Loucy (cell line): ENCODE measurements at regions not wholly inside any gene's neighbourhood (a gene's known extent, or its start where the extent isn't known, plus 50 kb on each side); places are given as distances from the start of the nearest gene placed in this dataset.

ENCODE experiments used
- H2AFZ ChIP-seq: fragments of 200-600 bp; sonication (generic); 2 replicates; pipeline ENCODE4 v1.6.0; 2016; ENCODE audit warnings: antibody characterized with exemption, mild to moderate bottlenecking, low read length, moderate library complexity
- H3F3A ChIP-seq: fragments of 200-600 bp; 2 replicates; pipeline ENCODE4 v1.6.0; 2016; ENCODE audit warnings: antibody characterized with exemption, low read depth, mild to moderate bottlenecking
- H3K27me3 ChIP-seq: fragments of 200-600 bp; sonication (generic); 2 replicates; pipeline ENCODE4 v1.6.1; 2014; ENCODE audit warnings: low read length, mild to moderate bottlenecking; ENCODE audit not compliant: insufficient read depth, poor library complexity, severe bottlenecking
- H3K36me3 ChIP-seq: fragments of 200-600 bp; sonication (generic); 2 replicates; pipeline ENCODE4 v1.6.1; 2016; ENCODE audit warnings: low read length; ENCODE audit not compliant: insufficient read depth
- H3K4me1 ChIP-seq: fragments of 200-600 bp; sonication (generic); 2 replicates; pipeline ENCODE4 v1.5.1; 2014; ENCODE audit warnings: low read length, mild to moderate bottlenecking; ENCODE audit not compliant: insufficient read depth, poor library complexity, severe bottlenecking
- H3K4me2 ChIP-seq: fragments of 200-600 bp; sonication (generic); 2 replicates; pipeline ENCODE4 v1.6.0; 2014; ENCODE audit warnings: antibody characterized with exemption, low read length, low read depth, mild to moderate bottlenecking; ENCODE audit not compliant: poor library complexity, severe bottlenecking
- H3K4me3 ChIP-seq: fragments of 200-600 bp; sonication (generic); 2 replicates; pipeline ENCODE4 v1.5.1; 2014; ENCODE audit warnings: low read length, mild to moderate bottlenecking, mixed read lengths; ENCODE audit not compliant: poor library complexity, severe bottlenecking
- H3K79me2 ChIP-seq: fragments of 200-600 bp; sonication (generic); 2 replicates; pipeline ENCODE4 v1.6.1; 2014; ENCODE audit warnings: low read length; ENCODE audit not compliant: insufficient read depth
- H3K9ac ChIP-seq: fragments of 200-600 bp; sonication (generic); 2 replicates; pipeline ENCODE4 v1.6.0; 2014; ENCODE audit warnings: mild to moderate bottlenecking, low read depth, low read length, moderate library complexity; ENCODE audit not compliant: poor library complexity, severe bottlenecking
- H3K9me2 ChIP-seq: fragments of 200-600 bp; sonication (generic); replicated peaks from 2 replicates; pipeline ENCODE4 v1.6.1; 2016; ENCODE audit warnings: low read depth, low read length, mixed read lengths
- H3K9me3 ChIP-seq: fragments of 200-600 bp; sonication (generic); 2 replicates; pipeline ENCODE4 v1.6.1; 2014; ENCODE audit warnings: mild to moderate bottlenecking, antibody characterized with exemption, low read length, low read depth; ENCODE audit not compliant: insufficient read depth
- H4K20me1 ChIP-seq: fragments of 200-600 bp; sonication (generic); 2 replicates; pipeline ENCODE4 v1.6.0; 2014; ENCODE audit warnings: antibody characterized with exemption, low read length, mild to moderate bottlenecking; ENCODE audit not compliant: insufficient read depth, poor library complexity, severe bottlenecking
- EZH2phosphoT487 ChIP-seq: fragments of 200-600 bp; IDR thresholded peaks from 2 replicates; pipeline ENCODE4 v1.6.1; 2018; ENCODE audit warnings: antibody characterized with exemption, mild to moderate bottlenecking, moderate library complexity, borderline replicate concordance
- TF ChIP-seq, protein P1 (sequence below): fragments of 200-600 bp; sonication (generic); conservative IDR thresholded peaks from 2 replicates; pipeline ENCODE4 v1.5.1; 2014; ENCODE audit warnings: mild to moderate bottlenecking, antibody characterized with exemption, low read length

DNA sequence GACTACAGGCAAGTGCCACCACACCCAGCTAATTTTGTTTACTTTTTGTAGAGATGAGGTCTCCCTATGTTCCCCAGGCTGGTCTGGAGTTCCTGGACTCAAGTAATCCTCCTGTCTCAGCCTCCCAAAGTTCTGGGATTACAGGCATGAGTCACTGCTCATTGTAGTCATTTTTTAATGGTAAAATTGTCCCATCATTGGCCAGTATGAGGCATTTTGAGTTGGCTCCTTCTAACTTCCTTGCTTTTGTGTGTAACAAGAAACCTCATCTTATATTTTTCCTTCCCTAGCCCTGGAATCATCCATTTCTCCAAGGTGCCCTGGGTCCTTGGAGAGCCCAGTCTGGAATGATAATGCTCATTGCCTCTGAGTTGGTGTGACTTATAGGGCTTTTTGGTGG is 148.5 kb downstream of the INHBB start:
- Histone ChIP-seq H3K27me3 (no peaks in the 10 kb centered on the region), H3K4me2 (no peak overlapping the region), H4K20me1 (no peaks in the 10 kb centered on the region), H3K4me1 (peaks cover 18% of the 10 kb centered on the region), H3K4me3 (no peak overlapping the region), H3K9me3 (no peaks in the 10 kb centered on the region), H3K9ac (no peak overlapping the region), H3K36me3 (no peaks in the 10 kb centered on the region), H3K79me2 (no peaks in the 10 kb centered on the region), H3K9me2 (no peaks in the 10 kb centered on the region), H3F3A (peaks cover 6% of the 10 kb centered on the region; the same call in 1 of the 2 replicates), H2AFZ (no peak overlapping the region)
- TF ChIP-seq, protein P1, sequence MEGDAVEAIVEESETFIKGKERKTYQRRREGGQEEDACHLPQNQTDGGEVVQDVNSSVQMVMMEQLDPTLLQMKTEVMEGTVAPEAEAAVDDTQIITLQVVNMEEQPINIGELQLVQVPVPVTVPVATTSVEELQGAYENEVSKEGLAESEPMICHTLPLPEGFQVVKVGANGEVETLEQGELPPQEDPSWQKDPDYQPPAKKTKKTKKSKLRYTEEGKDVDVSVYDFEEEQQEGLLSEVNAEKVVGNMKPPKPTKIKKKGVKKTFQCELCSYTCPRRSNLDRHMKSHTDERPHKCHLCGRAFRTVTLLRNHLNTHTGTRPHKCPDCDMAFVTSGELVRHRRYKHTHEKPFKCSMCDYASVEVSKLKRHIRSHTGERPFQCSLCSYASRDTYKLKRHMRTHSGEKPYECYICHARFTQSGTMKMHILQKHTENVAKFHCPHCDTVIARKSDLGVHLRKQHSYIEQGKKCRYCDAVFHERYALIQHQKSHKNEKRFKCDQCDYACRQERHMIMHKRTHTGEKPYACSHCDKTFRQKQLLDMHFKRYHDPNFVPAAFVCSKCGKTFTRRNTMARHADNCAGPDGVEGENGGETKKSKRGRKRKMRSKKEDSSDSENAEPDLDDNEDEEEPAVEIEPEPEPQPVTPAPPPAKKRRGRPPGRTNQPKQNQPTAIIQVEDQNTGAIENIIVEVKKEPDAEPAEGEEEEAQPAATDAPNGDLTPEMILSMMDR, result no peak
- no peak for TF ChIP-seq EZH2phosphoT487

DNA sequence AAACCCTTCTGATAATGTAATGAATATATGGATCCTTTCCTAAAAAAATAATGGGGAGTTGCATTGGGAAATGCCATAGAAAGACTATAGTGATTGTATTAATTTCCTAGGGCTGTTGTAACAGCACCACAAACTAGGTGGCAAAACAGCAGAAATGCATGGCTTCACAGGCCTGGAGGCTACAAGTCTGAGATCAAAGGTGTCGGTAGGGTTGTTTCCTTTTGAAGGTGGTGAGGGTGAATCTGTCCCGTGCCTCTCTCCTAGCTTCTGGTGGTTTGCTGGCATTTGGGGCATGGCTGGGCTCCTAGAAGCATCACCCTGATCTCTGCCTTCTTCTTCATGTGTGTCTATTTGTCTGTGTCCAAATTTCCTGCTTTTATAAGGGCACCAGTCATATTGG is 149.7 kb downstream of the INHBB start:
- no peaks in the 10 kb centered on the region for H4K20me1 ChIP-seq
- H3K9me3 ChIP-seq, result no peaks in the 10 kb centered on the region
- peaks cover 6% of the 10 kb centered on the region; the same call in 1 of the 2 replicates for H3F3A ChIP-seq
- H3K36me3 ChIP-seq, result no peaks in the 10 kb centered on the region
- no peak overlapping the region for H3K4me3 ChIP-seq
- H3K9me2 ChIP-seq, result no peaks in the 10 kb centered on the region
- H3K79me2 ChIP-seq, result no peaks in the 10 kb centered on the region
- no peak overlapping the region for H2AFZ ChIP-seq
- no peak for TF ChIP-seq EZH2phosphoT487
- TF ChIP-seq, protein P1, result no peak
- H3K9ac ChIP-seq, result no peak overlapping the region
- no peak overlapping the region for H3K4me2 ChIP-seq
- H3K4me1 ChIP-seq, result peaks cover 18% of the 10 kb centered on the region
- H3K27me3 ChIP-seq, result no peaks in the 10 kb centered on the region

DNA sequence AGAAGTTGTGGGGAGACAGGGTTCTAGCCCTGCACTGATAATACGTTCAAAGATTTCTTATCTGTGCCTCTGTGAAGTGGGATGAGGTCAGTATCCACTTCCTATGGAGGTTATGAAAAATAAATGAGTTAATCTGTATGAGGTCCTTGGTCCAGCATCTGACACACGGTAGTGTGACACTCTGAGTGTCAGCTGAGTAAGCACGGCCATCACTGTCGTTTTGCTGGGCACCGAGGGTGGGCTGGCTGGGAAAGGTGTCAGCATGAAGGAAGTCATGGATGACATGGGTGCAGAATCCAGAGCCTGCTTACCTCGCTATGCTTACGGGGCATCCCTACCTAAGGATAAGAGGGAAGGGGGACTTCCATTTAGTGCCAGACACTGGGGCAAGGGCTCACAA is 150.3 kb downstream of the INHBB start:
- Histone ChIP-seq H3K79me2 (no peaks in the 10 kb centered on the region), H3K27me3 (no peaks in the 10 kb centered on the region), H3F3A (peaks cover 6% of the 10 kb centered on the region; the same call in 1 of the 2 replicates), H3K4me3 (no peak overlapping the region), H3K9me2 (no peaks in the 10 kb centered on the region), H4K20me1 (no peaks in the 10 kb centered on the region), H3K9ac (no peak overlapping the region), H3K4me2 (no peak overlapping the region), H3K36me3 (no peaks in the 10 kb centered on the region), H2AFZ (no peak overlapping the region), H3K9me3 (no peaks in the 10 kb centered on the region), H3K4me1 (peaks cover 17% of the 10 kb centered on the region)
- TF ChIP-seq, protein P1, result no peak
- no peak for TF ChIP-seq EZH2phosphoT487
